H9 (cell line): ENCODE measurements at regions not wholly inside any gene's neighbourhood (a gene's known extent, or its start where the extent isn't known, plus 50 kb on each side); places are given as distances from the start of the nearest gene placed in this dataset.

Experiments
- DNase-seq: peaks from one replicate; pipeline ENCODE4 v3.0.0-alpha.2; 2017
- H2AFZ ChIP-seq: one replicate; pipeline ENCODE4 v1.6.1; 2013; ENCODE audit warnings: mild to moderate bottlenecking, low read length, control low read depth, moderate library complexity
- H2AK5ac ChIP-seq: 2 replicates; pipeline ENCODE4 v1.6.1; 2013; ENCODE audit warnings: low read length, control low read depth, mixed read lengths; ENCODE audit not compliant: insufficient read length
- H2BK120ac ChIP-seq: one replicate; pipeline ENCODE4 v1.6.1; 2013; ENCODE audit warnings: low read depth, mild to moderate bottlenecking, low read length, control low read depth, inconsistent platforms; ENCODE audit not compliant: poor library complexity, severe bottlenecking
- H2BK12ac ChIP-seq: 2 replicates; pipeline ENCODE4 v1.6.1; 2013; ENCODE audit warnings: low read length, control low read depth, mixed read lengths, low read depth; ENCODE audit not compliant: insufficient read length
- H2BK15ac ChIP-seq: 2 replicates; pipeline ENCODE4 v1.6.1; 2013; ENCODE audit warnings: low read depth, low read length, control low read depth
- H2BK20ac ChIP-seq: one replicate; pipeline ENCODE4 v1.6.1; 2013; ENCODE audit warnings: low read depth, mild to moderate bottlenecking, low read length, control low read depth, inconsistent platforms; ENCODE audit not compliant: poor library complexity, severe bottlenecking
- H2BK5ac ChIP-seq: 2 replicates; pipeline ENCODE4 v1.6.1; 2013; ENCODE audit warnings: low read length, control low read depth, mixed read lengths; ENCODE audit not compliant: insufficient read length
- H3K14ac ChIP-seq: 2 replicates; pipeline ENCODE4 v1.6.1; 2013; ENCODE audit warnings: low read length, control low read depth; ENCODE audit not compliant: insufficient read depth
- H3K18ac ChIP-seq: 2 replicates; pipeline ENCODE4 v1.6.1; 2013; ENCODE audit warnings: low read depth, mild to moderate bottlenecking, mixed read lengths, low read length, control low read depth; ENCODE audit not compliant: insufficient read length
- H3K23ac ChIP-seq: 2 replicates; pipeline ENCODE4 v1.6.1; 2013; ENCODE audit warnings: low read length, control low read depth, mixed read lengths, low read depth; ENCODE audit not compliant: insufficient read length
- H3K23me2 ChIP-seq: 2 replicates; pipeline ENCODE4 v1.6.1; 2013; ENCODE audit warnings: low read depth, mild to moderate bottlenecking, mixed read lengths, low read length, control low read depth; ENCODE audit not compliant: insufficient read length, poor library complexity, severe bottlenecking
- H3K27ac ChIP-seq: 2 replicates; pipeline ENCODE4 v1.5.1; 2013; ENCODE audit warnings: low read length, control low read depth, mixed read lengths, low read depth; ENCODE audit not compliant: insufficient read length
- H3K27me3 ChIP-seq: 2 replicates; pipeline ENCODE4 v1.6.1; 2013; ENCODE audit warnings: low read length, control low read depth, inconsistent platforms; ENCODE audit not compliant: insufficient read depth
- H3K4ac ChIP-seq: 2 replicates; pipeline ENCODE4 v1.6.1; 2013; ENCODE audit warnings: low read depth, mild to moderate bottlenecking, control low read depth, inconsistent platforms, low read length, moderate library complexity
- H3K4me1 ChIP-seq: 2 replicates; pipeline ENCODE4 v1.6.1; 2013; ENCODE audit warnings: low read length, control low read depth, inconsistent platforms; ENCODE audit not compliant: insufficient read depth
- H3K4me2 ChIP-seq: 2 replicates; pipeline ENCODE4 v1.6.1; 2013; ENCODE audit warnings: low read length, control low read depth, mixed read lengths; ENCODE audit not compliant: insufficient read length, insufficient read depth
- H3K56ac ChIP-seq: 2 replicates; pipeline ENCODE4 v1.6.1; 2013; ENCODE audit warnings: low read depth, mild to moderate bottlenecking, mixed read lengths, low read length, control low read depth; ENCODE audit not compliant: insufficient read length
- H3K79me1 ChIP-seq: 2 replicates; pipeline ENCODE4 v1.6.1; 2013; ENCODE audit warnings: low read depth, mild to moderate bottlenecking, moderate library complexity, low read length, control low read depth, inconsistent platforms; ENCODE audit not compliant: insufficient read depth, poor library complexity, severe bottlenecking
- H3K79me2 ChIP-seq: 2 replicates; pipeline ENCODE4 v1.6.1; 2013; ENCODE audit warnings: low read length, control low read depth, inconsistent platforms; ENCODE audit not compliant: insufficient read depth
- H3K9ac ChIP-seq: 2 replicates; pipeline ENCODE4 v1.6.1; 2013; ENCODE audit warnings: low read length, control low read depth, mixed read lengths; ENCODE audit not compliant: insufficient read length; ENCODE audit errors: extremely low read depth
- H3K9me3 ChIP-seq: one replicate; pipeline ENCODE4 v1.6.1; 2013; ENCODE audit warnings: low read depth, low read length, inconsistent platforms; ENCODE audit not compliant: control insufficient read depth
- H3T11ph ChIP-seq: one replicate; pipeline ENCODE4 v1.6.1; 2013; ENCODE audit warnings: mild to moderate bottlenecking, low read length, control low read depth, inconsistent platforms
- H4K20me1 ChIP-seq: one replicate; pipeline ENCODE4 v1.6.1; 2013; ENCODE audit not compliant: control insufficient read depth, insufficient read length, insufficient read depth
- H4K5ac ChIP-seq: 2 replicates; pipeline ENCODE4 v1.6.1; 2013; ENCODE audit warnings: low read depth, mild to moderate bottlenecking, mixed read lengths, low read length, control low read depth; ENCODE audit not compliant: insufficient read length
- H4K8ac ChIP-seq: replicated peaks from 2 replicates; pipeline ENCODE4 v1.6.1; 2013; ENCODE audit warnings: low read length, control low read depth, mixed read lengths, low read depth; ENCODE audit not compliant: insufficient read length
- H4K91ac ChIP-seq: 2 replicates; pipeline ENCODE4 v1.6.1; 2013; ENCODE audit warnings: low read depth, mild to moderate bottlenecking, moderate library complexity, mixed read lengths, low read length, control low read depth; ENCODE audit not compliant: insufficient read length
- H3K27ac Mint-ChIP-seq, 3 experiments: 2 replicates in 2 of 3; 3 replicates in 1 of 3; pipeline ENCODE4 v1.8.0; 2020 to 2021; ENCODE audit warnings: mixed read lengths in 3 of 3, mild to moderate bottlenecking in 1 of 3, moderate library complexity in 1 of 3
- H3K27me3 Mint-ChIP-seq: 2 replicates; pipeline ENCODE4 v1.8.0; 2021; ENCODE audit warnings: low read depth, mild to moderate bottlenecking, moderate library complexity, mixed read lengths
- H3K36me3 Mint-ChIP-seq, 3 experiments: 2 replicates in 2 of 3; 3 replicates in 1 of 3; pipeline ENCODE4 v1.8.0; 2020 to 2021; ENCODE audit warnings: low read depth in 3 of 3, mixed read lengths in 3 of 3; ENCODE audit not compliant: insufficient read depth in 1 of 3
- H3K4me1 Mint-ChIP-seq, 2 experiments: 2 replicates each; pipeline ENCODE4 v1.8.0; 2020; ENCODE audit warnings: mixed read lengths in 2 of 2
- H3K4me3 Mint-ChIP-seq, 2 experiments: 2 replicates in 1 of 2; 3 replicates in 1 of 2; pipeline ENCODE4 v1.8.0; 2020 to 2021; ENCODE audit warnings: mild to moderate bottlenecking in 2 of 2, mixed read lengths in 2 of 2, moderate library complexity in 1 of 2
- H3K9me3 Mint-ChIP-seq, 2 experiments: 2 replicates in 1 of 2; 3 replicates in 1 of 2; pipeline ENCODE4 v1.8.0; 2020; ENCODE audit warnings: mild to moderate bottlenecking in 2 of 2, mixed read lengths in 2 of 2, moderate library complexity in 1 of 2
- CTCF ChIP-seq: fragments of 200-600 bp; sonication (generic); conservative IDR thresholded peaks from 3 replicates; pipeline ENCODE4 v1.8.0; 2021; ENCODE audit warnings: antibody characterized with exemption, mild to moderate bottlenecking
- WGBS: extraction: QIAGEN DNeasy Blood & Tissue Kit; methylation state at CpG from one replicate; pipeline ENCODE4 v1.1.7; 2013; ENCODE audit warnings: missing lambda C conversion rate, low lambda C conversion rate, mixed read lengths; ENCODE audit not compliant: insufficient read length; ENCODE audit errors: extremely low coverage; 5-methylcytosine and 5-hydroxymethylcytosine counted together

GRCh38 chr13:56563663-56564062 lies 577.1 kb upstream of the PRR20A start:
- DNase-seq: no peak
- Histone ChIP-seq H3T11ph (no peak overlapping the region), H3K4me2 (no peak overlapping the region), H3K79me2 (no peaks in the 10 kb centered on the region), H4K5ac (no peak overlapping the region), H3K27ac (no peak overlapping the region), H4K8ac (no peak overlapping the region), H3K9me3 (no peaks in the 10 kb centered on the region), H3K9ac (no peak overlapping the region), H3K27me3 (no peaks in the 10 kb centered on the region), H2AFZ (no peak overlapping the region), H4K20me1 (no peaks in the 10 kb centered on the region), H3K4me1 (no peaks in the 10 kb centered on the region), H2AK5ac (no peak overlapping the region), H4K91ac (no peak overlapping the region), H2BK12ac (no peak overlapping the region), H3K18ac (no peak overlapping the region), H3K23ac (no peak overlapping the region), H2BK120ac (no peak overlapping the region), H3K56ac (no peak overlapping the region), H2BK5ac (no peak overlapping the region), H3K4ac (no peak overlapping the region), H3K79me1 (no peaks in the 10 kb centered on the region), H3K14ac (no peak overlapping the region), H3K23me2 (no peaks in the 10 kb centered on the region), H2BK20ac (no peak overlapping the region), H2BK15ac (no peak overlapping the region)
- Mint-ChIP-seq H3K4me1 (no peaks in the 10 kb centered on the region), H3K27ac (no peak overlapping the region), H3K9me3 (no peaks in the 10 kb centered on the region), H3K4me3 (no peak overlapping the region), H3K36me3 (no peaks in the 10 kb centered on the region), H3K27me3 (no peaks in the 10 kb centered on the region)
- WGBS: no CpG with 5 or more reads among the region's 4 CpGs
- TF ChIP-seq CTCF: no peak
